Keratinocyte (primary cell): ENCODE measurements at regions not wholly inside any gene's neighbourhood (a gene's known extent, or its start where the extent isn't known, plus 50 kb on each side); places are given as distances from the start of the nearest gene placed in this dataset.
"Not testable (repeated sequence)": the region's sequence is repeated elsewhere in the genome, so short reads cannot be mapped to it uniquely, and the experiment has no call there.

Experiments
- DNase-seq: peaks from one replicate; pipeline ENCODE4 v3.0.0-alpha.2; 2011; ENCODE audit warnings: low read depth, missing footprints, low spot score
- FAIRE-seq: peaks from 2 replicates; lab custom pipeline; 2011; peaks lifted over from hg19 to GRCh38; lab: Jason Lieb, UNC
- H2AFZ ChIP-seq: 2 replicates; pipeline ENCODE4 v1.6.0; 2012; ENCODE audit warnings: low read length, control low read depth, inconsistent platforms; ENCODE audit not compliant: control insufficient read depth
- H3K27ac ChIP-seq: 2 replicates; pipeline ENCODE4 v1.5.1; 2011; ENCODE audit warnings: low read length; ENCODE audit not compliant: control insufficient read depth, insufficient read depth
- H3K27me3 ChIP-seq: 3 replicates; pipeline ENCODE4 v1.6.0; 2011; ENCODE audit warnings: low read length; ENCODE audit not compliant: control insufficient read depth, insufficient read depth; ENCODE audit errors: extremely low read depth
- H3K36me3 ChIP-seq, 2 experiments: 2 replicates in 1 of 2; 3 replicates in 1 of 2; pipeline ENCODE4 v1.5.1; 2011; ENCODE audit warnings: low read length in 2 of 2, mild to moderate bottlenecking in 1 of 2; ENCODE audit not compliant: control insufficient read depth in 2 of 2, insufficient read depth in 2 of 2; ENCODE audit errors: extremely low read depth in 1 of 2
- H3K4me1 ChIP-seq: 3 replicates; pipeline ENCODE4 v1.5.1; 2011; ENCODE audit warnings: low read length; ENCODE audit not compliant: control insufficient read depth, insufficient read depth; ENCODE audit errors: extremely low read depth
- H3K4me2 ChIP-seq: 3 replicates; pipeline ENCODE4 v1.6.0; 2011; ENCODE audit warnings: low read depth, low read length; ENCODE audit not compliant: control insufficient read depth, insufficient read depth; ENCODE audit errors: extremely low read depth
- H3K4me3 ChIP-seq, 3 experiments: fragments of 200-600 bp in 1 of 3; sonication (generic) in 1 of 3; 2 replicates in 2 of 3; 3 replicates in 1 of 3; pipeline ENCODE4 v1.5.1; 2011 to 2016; ENCODE audit warnings: low read length in 3 of 3, mild to moderate bottlenecking in 3 of 3, control low read depth in 2 of 3, inconsistent platforms in 1 of 3, low read depth in 1 of 3, mixed read lengths in 1 of 3, mixed run types in 1 of 3, moderate library complexity in 1 of 3; ENCODE audit not compliant: control insufficient read depth in 2 of 3, insufficient read depth in 2 of 3; ENCODE audit errors: extremely low read depth in 1 of 3
- H3K79me2 ChIP-seq: 2 replicates; pipeline ENCODE4 v1.6.0; 2012; ENCODE audit warnings: low read length; ENCODE audit not compliant: control insufficient read depth, insufficient read depth
- H3K9ac ChIP-seq: 3 replicates; pipeline ENCODE4 v1.6.0; 2011; ENCODE audit warnings: low read length; ENCODE audit not compliant: control insufficient read depth, insufficient read depth; ENCODE audit errors: extremely low read depth
- H3K9me1 ChIP-seq: 3 replicates; pipeline ENCODE4 v1.6.0; 2011; ENCODE audit warnings: low read length; ENCODE audit not compliant: control insufficient read depth, insufficient read depth; ENCODE audit errors: extremely low read depth
- H3K9me3 ChIP-seq: 2 replicates; pipeline ENCODE4 v1.5.1; 2012; ENCODE audit warnings: low read depth, low read length; ENCODE audit not compliant: control insufficient read depth
- H4K20me1 ChIP-seq: 3 replicates; pipeline ENCODE4 v1.6.0; 2011; ENCODE audit warnings: low read length; ENCODE audit not compliant: control insufficient read depth, insufficient read depth; ENCODE audit errors: extremely low read depth
- dilution Hi-C: fragments of 300-500 bp; cut with MboI; formaldehyde crosslinking; loops from one replicate; pipeline ENCODE4 v1.7.0; 2020; ENCODE audit warnings: low sequenced_read_pairs; ENCODE audit not compliant: extremely low pct_ligation_motif_present

DNA sequence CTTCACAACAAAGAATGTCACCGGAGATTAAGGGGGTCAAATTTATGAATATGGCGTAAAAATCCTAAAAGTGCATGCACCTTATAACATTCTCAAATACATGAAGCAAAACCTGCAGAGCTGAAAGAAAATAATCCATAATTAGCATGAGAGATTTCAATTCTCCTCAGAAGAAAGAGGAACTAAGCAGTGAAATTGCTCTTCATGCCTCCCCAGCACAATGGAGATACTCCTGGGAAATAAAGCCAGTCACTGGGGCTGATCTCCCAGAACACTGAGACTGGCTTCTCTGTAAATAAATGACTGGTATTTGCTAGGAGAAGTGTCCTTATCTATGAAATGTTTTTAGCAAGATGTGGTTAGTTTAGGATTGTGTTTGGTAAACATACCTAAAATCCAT is 68.1 kb downstream of the GOLGA6L6 start:
- H3K9me1 ChIP-seq, dilution Hi-C loops, H4K20me1 ChIP-seq, DNase-seq, H3K4me3 ChIP-seq, H3K4me1 ChIP-seq, H3K27ac ChIP-seq, H3K79me2 ChIP-seq, H3K27me3 ChIP-seq, H3K36me3 ChIP-seq, H3K9me3 ChIP-seq, H3K4me2 ChIP-seq, FAIRE-seq, H2AFZ ChIP-seq, H3K9ac ChIP-seq: not testable (repeated sequence)

DNA sequence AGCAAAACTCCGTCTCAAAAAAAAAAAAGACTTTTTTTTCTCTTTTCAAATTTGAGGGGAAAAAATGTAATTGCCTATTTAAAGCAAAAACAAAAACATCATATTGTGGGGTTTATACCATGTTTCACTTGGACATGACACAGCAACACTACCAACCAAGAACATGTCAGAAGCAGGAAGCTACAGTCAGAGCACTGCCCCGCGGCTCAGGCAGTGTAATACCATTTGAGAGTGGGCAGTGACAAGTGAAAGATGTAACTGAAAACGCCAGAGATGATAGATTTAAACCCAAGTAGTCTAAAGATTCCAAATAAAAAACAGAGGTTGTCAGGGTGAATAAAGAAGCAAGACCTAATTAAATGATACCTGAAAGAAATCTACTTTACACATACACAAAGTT is 68.6 kb downstream of the GOLGA6L6 start:
- H3K4me3 ChIP-seq, DNase-seq, H3K9me1 ChIP-seq, dilution Hi-C loops, H3K27ac ChIP-seq, H3K9me3 ChIP-seq, FAIRE-seq, H3K79me2 ChIP-seq, H2AFZ ChIP-seq, H3K36me3 ChIP-seq, H3K4me2 ChIP-seq, H4K20me1 ChIP-seq, H3K9ac ChIP-seq, H3K27me3 ChIP-seq, H3K4me1 ChIP-seq: not testable (repeated sequence)

DNA sequence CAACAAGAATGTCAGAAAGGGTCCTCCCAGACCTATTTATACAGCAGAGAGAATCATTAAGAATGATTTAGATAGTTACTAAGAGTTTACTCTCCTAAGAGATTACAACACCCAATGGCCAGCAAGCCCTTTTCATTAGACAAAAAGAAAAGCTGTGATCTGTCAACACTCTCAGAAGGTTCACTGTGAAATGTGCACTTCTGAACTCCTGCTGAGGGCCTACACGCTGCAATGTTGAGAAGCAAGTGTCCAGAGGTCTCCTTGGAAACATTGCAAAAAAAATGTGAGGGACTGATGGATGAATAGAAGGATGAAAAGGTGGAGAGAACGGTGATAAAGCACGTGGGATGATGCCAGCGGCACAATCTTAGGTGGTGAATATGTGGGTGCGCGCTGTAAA is 70.8 kb downstream of the GOLGA6L6 start:
- H2AFZ ChIP-seq, H3K4me2 ChIP-seq, H3K36me3 ChIP-seq, H3K27me3 ChIP-seq, H3K9me1 ChIP-seq, H3K4me3 ChIP-seq, H3K79me2 ChIP-seq, dilution Hi-C loops, H3K9me3 ChIP-seq, H3K4me1 ChIP-seq, H3K9ac ChIP-seq, H3K27ac ChIP-seq, H4K20me1 ChIP-seq, FAIRE-seq, DNase-seq: not testable (repeated sequence)

DNA sequence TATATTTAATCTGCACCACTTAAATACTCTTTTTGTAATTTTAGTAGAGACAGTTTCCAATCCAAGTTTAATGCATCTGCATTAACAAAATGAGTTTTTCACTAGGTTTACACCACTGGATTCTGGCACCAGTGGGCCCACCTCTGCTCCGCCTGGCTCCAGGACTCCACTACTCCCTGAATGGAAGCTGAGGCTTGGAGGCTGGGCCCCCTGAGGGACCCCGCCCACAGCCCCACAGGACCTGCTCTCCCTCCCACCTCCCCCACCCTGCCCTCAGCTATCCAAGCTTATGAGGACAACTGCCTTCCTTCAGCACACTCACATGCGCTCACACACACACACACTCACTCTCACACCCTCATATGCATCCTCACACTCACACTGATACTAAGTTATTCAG is 100.5 kb downstream of the GOLGA6L6 start:
- H3K9me1 ChIP-seq, H3K4me2 ChIP-seq, H3K4me3 ChIP-seq, FAIRE-seq, H3K4me1 ChIP-seq, H3K27me3 ChIP-seq, H3K79me2 ChIP-seq, H4K20me1 ChIP-seq, H3K27ac ChIP-seq, H2AFZ ChIP-seq, dilution Hi-C loops, DNase-seq, H3K9ac ChIP-seq, H3K36me3 ChIP-seq, H3K9me3 ChIP-seq: not testable (repeated sequence)

DNA sequence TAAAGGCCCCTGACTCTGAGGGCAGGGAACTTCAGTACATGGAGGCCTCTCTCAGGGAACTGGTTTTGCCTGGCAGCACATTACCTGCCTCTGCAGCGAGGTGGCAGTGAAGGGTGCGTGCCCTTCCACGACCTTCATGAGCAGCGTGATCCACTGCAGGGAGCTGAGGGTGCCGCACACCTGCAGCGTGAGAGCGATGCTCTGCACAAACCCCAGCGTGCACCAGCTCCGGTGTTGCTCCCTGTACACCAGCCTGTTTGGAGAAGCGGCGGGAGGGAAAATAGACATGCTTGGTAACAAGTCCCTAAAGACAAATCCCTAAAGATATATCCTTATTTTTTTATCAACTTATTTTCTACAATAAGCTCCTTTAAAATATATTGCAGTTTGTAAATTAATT is 101.2 kb downstream of the GOLGA6L6 start:
- dilution Hi-C loops, H3K9ac ChIP-seq, FAIRE-seq, H3K4me2 ChIP-seq, H3K27ac ChIP-seq, H3K9me1 ChIP-seq, H3K27me3 ChIP-seq, H4K20me1 ChIP-seq, H2AFZ ChIP-seq, H3K4me1 ChIP-seq, H3K9me3 ChIP-seq, H3K36me3 ChIP-seq, DNase-seq, H3K4me3 ChIP-seq, H3K79me2 ChIP-seq: not testable (repeated sequence)
